ENCODE measurements at regions not wholly inside any gene's neighbourhood (a gene's known extent, or its start where the extent isn't known, plus 50 kb on each side); places are given as distances from the start of the nearest gene placed in this dataset.

DNA sequence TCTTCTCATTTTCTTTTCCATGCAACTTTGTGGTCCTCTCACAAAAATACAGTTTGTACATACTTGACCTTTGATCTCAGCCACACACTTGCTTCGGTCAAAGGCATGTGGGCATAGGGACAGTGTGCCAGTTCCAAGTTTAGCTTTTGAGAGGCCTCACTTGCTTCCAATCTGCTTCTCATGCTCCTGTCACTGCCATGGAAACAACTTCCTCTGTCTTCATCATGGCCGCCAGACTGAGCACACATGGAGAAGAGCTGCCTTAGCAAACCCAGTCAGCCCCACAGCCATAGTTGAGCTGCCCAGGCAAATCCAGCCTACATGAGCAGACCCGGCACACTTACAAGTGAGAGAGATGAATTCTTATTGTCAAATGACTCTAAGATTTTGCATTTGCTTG lies 138.2 kb upstream of the TUSC1 start:
- H2AFZ ChIP-seq (ENCODE audit: low read length) = no peak overlapping the region
- H3K36me3 ChIP-seq (ENCODE audit: insufficient read depth, low read length) = no peaks in the 10 kb centered on the region
- TF ChIP-seq, protein P1, sequence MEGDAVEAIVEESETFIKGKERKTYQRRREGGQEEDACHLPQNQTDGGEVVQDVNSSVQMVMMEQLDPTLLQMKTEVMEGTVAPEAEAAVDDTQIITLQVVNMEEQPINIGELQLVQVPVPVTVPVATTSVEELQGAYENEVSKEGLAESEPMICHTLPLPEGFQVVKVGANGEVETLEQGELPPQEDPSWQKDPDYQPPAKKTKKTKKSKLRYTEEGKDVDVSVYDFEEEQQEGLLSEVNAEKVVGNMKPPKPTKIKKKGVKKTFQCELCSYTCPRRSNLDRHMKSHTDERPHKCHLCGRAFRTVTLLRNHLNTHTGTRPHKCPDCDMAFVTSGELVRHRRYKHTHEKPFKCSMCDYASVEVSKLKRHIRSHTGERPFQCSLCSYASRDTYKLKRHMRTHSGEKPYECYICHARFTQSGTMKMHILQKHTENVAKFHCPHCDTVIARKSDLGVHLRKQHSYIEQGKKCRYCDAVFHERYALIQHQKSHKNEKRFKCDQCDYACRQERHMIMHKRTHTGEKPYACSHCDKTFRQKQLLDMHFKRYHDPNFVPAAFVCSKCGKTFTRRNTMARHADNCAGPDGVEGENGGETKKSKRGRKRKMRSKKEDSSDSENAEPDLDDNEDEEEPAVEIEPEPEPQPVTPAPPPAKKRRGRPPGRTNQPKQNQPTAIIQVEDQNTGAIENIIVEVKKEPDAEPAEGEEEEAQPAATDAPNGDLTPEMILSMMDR (IDR thresholded peaks at IDR 0.05; ENCODE audit: low read length) = no peak
- no peak for TF ChIP-seq EZH2 (IDR thresholded peaks at IDR 0.05; ENCODE audit: borderline replicate concordance, low read length)

DNA sequence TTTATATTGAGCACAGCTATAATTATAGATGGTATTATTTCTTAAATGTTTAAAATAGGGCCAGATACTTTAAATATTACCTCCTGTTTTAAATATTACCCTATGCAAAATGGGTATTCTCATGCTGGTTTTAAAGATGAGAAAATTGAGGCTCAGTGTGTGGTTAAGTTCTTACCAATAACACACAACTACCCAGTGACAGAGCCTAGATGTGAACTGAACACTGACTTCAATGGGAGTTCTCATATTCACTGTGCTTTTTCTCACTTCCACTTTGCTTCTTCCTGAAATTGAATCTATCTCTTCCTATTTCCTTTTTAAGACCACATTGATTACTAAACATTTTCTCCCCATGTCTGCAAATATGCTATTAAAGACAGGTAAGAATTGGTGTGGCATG lies 135.8 kb upstream of the TUSC1 start:
- no peak overlapping the region for H3K4me2 ChIP-seq (ENCODE audit: low read length)
- no peak overlapping the region for H3K27ac ChIP-seq (ENCODE audit: low read depth, low read length, poor library complexity, severe bottlenecking)
- no peaks in the 10 kb centered on the region for H3K4me1 ChIP-seq (ENCODE audit: insufficient read depth, low read length, severe bottlenecking)
- no peaks in the 10 kb centered on the region for H4K20me1 ChIP-seq (ENCODE audit: insufficient read depth, low read length)
- H3K4me3 ChIP-seq (ENCODE audit: low read depth, low read length, poor library complexity, severe bottlenecking) = no peak overlapping the region
- no peaks in the 10 kb centered on the region for H3K9me3 ChIP-seq (ENCODE audit: low read length)
- H3K9ac ChIP-seq (ENCODE audit: low read length) = no peak overlapping the region
- TF ChIP-seq, protein P1 (IDR thresholded peaks at IDR 0.05; ENCODE audit: low read length) = no peak
- no peak for TF ChIP-seq EZH2 (IDR thresholded peaks at IDR 0.05; ENCODE audit: borderline replicate concordance, low read length)
- no peaks in the 10 kb centered on the region for H3K9me2 ChIP-seq (ENCODE audit: low read depth, low read length)
- H3F3A ChIP-seq (ENCODE audit: insufficient read depth, low read length) = no peaks in the 10 kb centered on the region
- no peak overlapping the region for H2AFZ ChIP-seq (ENCODE audit: low read length)
- no peaks in the 10 kb centered on the region for H3K27me3 ChIP-seq (ENCODE audit: insufficient read depth, low read length)
- no peaks in the 10 kb centered on the region for H3K79me2 ChIP-seq (ENCODE audit: insufficient read depth, low read length)
- no peaks in the 10 kb centered on the region for H3K36me3 ChIP-seq (ENCODE audit: insufficient read depth, low read length)

More for the DNA sequence above, 138.2 kb upstream of the TUSC1 start:
- Histone ChIP-seq H3K9me2 (ENCODE audit: low read depth, low read length) (no peaks in the 10 kb centered on the region), H3F3A (ENCODE audit: insufficient read depth, low read length) (no peaks in the 10 kb centered on the region), H3K79me2 (ENCODE audit: insufficient read depth, low read length) (no peaks in the 10 kb centered on the region), H3K9me3 (ENCODE audit: low read length) (no peaks in the 10 kb centered on the region), H3K9ac (ENCODE audit: low read length) (no peak overlapping the region), H4K20me1 (ENCODE audit: insufficient read depth, low read length) (no peaks in the 10 kb centered on the region), H3K27me3 (ENCODE audit: insufficient read depth, low read length) (no peaks in the 10 kb centered on the region), H3K4me3 (ENCODE audit: low read depth, low read length, poor library complexity, severe bottlenecking) (no peak overlapping the region), H3K4me2 (ENCODE audit: low read length) (no peak overlapping the region), H3K4me1 (ENCODE audit: insufficient read depth, low read length, severe bottlenecking) (no peaks in the 10 kb centered on the region), H3K27ac (ENCODE audit: low read depth, low read length, poor library complexity, severe bottlenecking) (no peak overlapping the region)

DNA sequence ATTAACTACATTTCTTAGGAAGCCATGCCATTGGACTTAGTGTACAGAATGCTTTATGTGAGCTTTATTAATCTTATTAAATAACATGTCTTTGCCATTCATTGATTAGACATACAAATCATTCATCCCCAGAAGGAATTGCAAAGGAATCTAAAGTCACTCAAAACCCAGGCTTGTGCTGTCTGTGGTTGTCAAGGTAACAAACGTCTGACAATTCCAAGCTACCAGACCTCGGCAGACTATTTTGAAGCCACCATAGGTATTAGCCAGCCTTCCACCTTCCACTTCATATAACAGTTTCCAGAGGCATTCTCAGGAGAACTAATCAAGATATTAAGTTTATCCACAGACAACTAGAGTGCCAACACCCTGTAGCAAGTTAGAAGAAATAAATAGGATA lies 135.2 kb upstream of the TUSC1 start:
- H3K4me1 ChIP-seq (ENCODE audit: insufficient read depth, low read length, severe bottlenecking) = no peaks in the 10 kb centered on the region
- no peaks in the 10 kb centered on the region for H3K79me2 ChIP-seq (ENCODE audit: insufficient read depth, low read length)
- no peaks in the 10 kb centered on the region for H3K9me3 ChIP-seq (ENCODE audit: low read length)
- no peaks in the 10 kb centered on the region for H4K20me1 ChIP-seq (ENCODE audit: insufficient read depth, low read length)
- H3K9me2 ChIP-seq (ENCODE audit: low read depth, low read length) = no peaks in the 10 kb centered on the region
- no peaks in the 10 kb centered on the region for H3K27me3 ChIP-seq (ENCODE audit: insufficient read depth, low read length)
- no peak overlapping the region for H3K9ac ChIP-seq (ENCODE audit: low read length)
- no peak overlapping the region for H3K4me3 ChIP-seq (ENCODE audit: low read depth, low read length, poor library complexity, severe bottlenecking)
- no peak overlapping the region for H3K4me2 ChIP-seq (ENCODE audit: low read length)
- no peak for TF ChIP-seq EZH2 (IDR thresholded peaks at IDR 0.05; ENCODE audit: borderline replicate concordance, low read length)
- TF ChIP-seq, protein P1 (IDR thresholded peaks at IDR 0.05; ENCODE audit: low read length) = no peak
- H3K27ac ChIP-seq (ENCODE audit: low read depth, low read length, poor library complexity, severe bottlenecking) = no peak overlapping the region
- H2AFZ ChIP-seq (ENCODE audit: low read length) = no peak overlapping the region
- no peaks in the 10 kb centered on the region for H3F3A ChIP-seq (ENCODE audit: insufficient read depth, low read length)
- H3K36me3 ChIP-seq (ENCODE audit: insufficient read depth, low read length) = no peaks in the 10 kb centered on the region
